COLO668 (cell line): ENCODE measurements at regions not wholly inside any gene's neighbourhood (a gene's known extent, or its start where the extent isn't known, plus 50 kb on each side); places are given as distances from the start of the nearest gene placed in this dataset.

Source experiments
- DNase-seq: peaks from one replicate; lab custom pipeline; 2025; ENCODE audit not compliant: unreplicated experiment; lab: John Stamatoyannopoulos, UW

GRCh38 chr13:60282708-60283107, 114.3 kb upstream of the TDRD3 start:
- no peak for DNase-seq

GRCh38 chr13:60286707-60287106, 110.3 kb upstream of the TDRD3 start:
- DNase-seq = no peak

- DNase-seq = no peak
Observed at GRCh38 chr13:60288569-60288968, 108.5 kb upstream of the TDRD3 start.

- no peak for DNase-seq
Observed at GRCh38 chr13:60303166-60303565, 93.9 kb upstream of the TDRD3 start.

GRCh38 chr13:60311527-60311926, 85.5 kb upstream of the TDRD3 start:
- no peak for DNase-seq

GRCh38 chr13:60312851-60313505, 84.0 kb upstream of the TDRD3 start:
- no peak for DNase-seq

GRCh38 chr13:60318186-60318585, 78.8 kb upstream of the TDRD3 start:
- no peak for DNase-seq

- no peak for DNase-seq
Observed at GRCh38 chr13:60324131-60324530, 72.9 kb upstream of the TDRD3 start.

GRCh38 chr13:60326273-60326672, 70.7 kb upstream of the TDRD3 start:
- DNase-seq = no peak

GRCh38 chr13:60327511-60327910, 69.5 kb upstream of the TDRD3 start:
- DNase-seq = no peak

GRCh38 chr13:60328073-60328472, 68.9 kb upstream of the TDRD3 start:
- no peak for DNase-seq

- peak; percentile 75 for DNase-seq
Observed at GRCh38 chr13:60329221-60329923, 67.6 kb upstream of the TDRD3 start.

GRCh38 chr13:60331249-60332012, 65.6 kb upstream of the TDRD3 start:
- DNase-seq = no peak

- no peak for DNase-seq
Observed at GRCh38 chr13:60332682-60333081, 64.3 kb upstream of the TDRD3 start.

GRCh38 chr13:60334310-60334709, 62.7 kb upstream of the TDRD3 start:
- no peak for DNase-seq

GRCh38 chr13:60335531-60335930, 61.5 kb upstream of the TDRD3 start:
- DNase-seq = no peak

- no peak for DNase-seq
Observed at GRCh38 chr13:60338754-60339153, 58.3 kb upstream of the TDRD3 start.

- no peak for DNase-seq
Observed at GRCh38 chr13:60343978-60344377, 53.0 kb upstream of the TDRD3 start.

GRCh38 chr13:60347174-60347573, 49.8 kb upstream of the TDRD3 start:
- no peak for DNase-seq
